NCI-H1436 (cell line): ENCODE measurements at regions not wholly inside any gene's neighbourhood (a gene's known extent, or its start where the extent isn't known, plus 50 kb on each side); places are given as distances from the start of the nearest gene placed in this dataset.

ENCODE experiments used
- DNase-seq: peaks from one replicate; lab custom pipeline; 2025; lab: John Stamatoyannopoulos, UW

DNA sequence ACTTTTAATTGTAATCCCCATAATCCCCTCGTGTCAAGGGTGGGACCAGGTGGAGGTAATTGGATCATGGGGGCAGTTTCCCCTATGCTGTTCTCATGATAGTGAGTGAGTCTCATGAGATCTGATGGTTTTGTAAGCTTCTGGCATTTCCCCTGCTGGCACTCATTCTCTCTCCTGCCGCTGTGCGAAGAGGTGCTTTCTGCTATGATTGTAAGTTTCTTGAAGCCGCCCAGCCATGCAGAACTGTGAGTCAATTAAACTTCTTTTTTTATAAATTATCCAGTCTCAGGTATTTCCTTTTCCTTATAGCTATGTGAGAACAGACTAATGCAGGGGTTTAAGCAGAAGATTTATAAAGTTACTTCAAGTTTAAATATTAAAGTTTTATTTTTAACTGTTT, 655.2 kb downstream of the EPHA4 start:
- no peak for DNase-seq

GRCh38 chr2:220930271-220931076, 641.6 kb downstream of the EPHA4 start:
- no peak for DNase-seq

GRCh38 chr2:220931491-220931890, 640.6 kb downstream of the EPHA4 start:
- DNase-seq, result no peak

- DNase-seq, result no peak
Observed at GRCh38 chr2:220932041-220932440, 640.1 kb downstream of the EPHA4 start.

DNA sequence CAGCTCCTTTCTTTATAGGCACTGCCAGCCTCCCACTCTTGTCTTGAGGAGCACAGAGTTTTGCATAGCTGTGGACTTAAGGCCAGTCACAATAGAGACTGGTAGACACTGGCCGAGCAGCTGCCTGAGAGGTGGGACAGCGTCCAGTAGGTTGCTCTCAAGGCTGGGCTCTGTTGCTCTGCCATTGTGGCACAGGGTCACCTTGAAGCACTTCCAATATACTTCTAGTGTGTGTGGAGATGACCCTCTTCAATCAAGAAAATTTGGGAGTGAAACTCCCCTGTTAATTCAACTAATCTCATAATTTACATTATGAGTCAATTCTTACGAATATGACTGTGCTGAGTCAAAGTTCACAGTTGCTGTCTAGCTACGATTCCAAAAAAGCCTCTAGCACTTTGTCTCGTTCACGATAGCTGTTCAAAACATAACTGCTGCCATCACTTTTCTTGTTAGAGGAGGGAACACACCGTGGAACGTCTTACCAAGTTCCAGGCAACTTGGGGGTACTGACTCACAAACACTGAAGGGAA, 636.2 kb downstream of the EPHA4 start:
- DNase-seq, result no peak

- no peak for DNase-seq
Observed at GRCh38 chr2:220936641-220937197, 635.4 kb downstream of the EPHA4 start.

GRCh38 chr2:220937245-220937644, 634.9 kb downstream of the EPHA4 start:
- DNase-seq, result no peak

GRCh38 chr2:220940646-220941045, 631.5 kb downstream of the EPHA4 start:
- DNase-seq, result no peak

GRCh38 chr2:220941683-220942082, 630.4 kb downstream of the EPHA4 start:
- no peak for DNase-seq

- DNase-seq, result no peak
Observed at GRCh38 chr2:220946552-220946951, 625.6 kb downstream of the EPHA4 start.

DNA sequence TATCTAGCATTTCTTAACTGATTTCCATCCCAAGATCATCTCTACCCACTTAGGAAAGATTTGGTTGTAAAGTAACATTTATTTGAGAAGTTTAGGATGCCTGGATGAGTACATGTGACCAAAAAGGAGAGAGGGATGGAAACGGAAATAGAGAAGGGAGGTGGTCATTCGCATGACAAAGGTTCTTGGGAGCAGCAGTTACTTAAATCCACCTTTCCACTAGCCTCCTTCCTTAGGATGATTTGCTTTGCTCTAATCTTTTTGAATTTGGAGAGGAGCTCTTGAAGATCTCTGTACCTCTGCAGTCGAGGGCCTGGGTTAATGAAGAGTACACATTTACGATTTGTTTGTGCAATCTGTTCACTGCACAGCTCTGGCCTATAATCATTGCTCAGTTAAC, 623.5 kb downstream of the EPHA4 start:
- no peak for DNase-seq

DNA sequence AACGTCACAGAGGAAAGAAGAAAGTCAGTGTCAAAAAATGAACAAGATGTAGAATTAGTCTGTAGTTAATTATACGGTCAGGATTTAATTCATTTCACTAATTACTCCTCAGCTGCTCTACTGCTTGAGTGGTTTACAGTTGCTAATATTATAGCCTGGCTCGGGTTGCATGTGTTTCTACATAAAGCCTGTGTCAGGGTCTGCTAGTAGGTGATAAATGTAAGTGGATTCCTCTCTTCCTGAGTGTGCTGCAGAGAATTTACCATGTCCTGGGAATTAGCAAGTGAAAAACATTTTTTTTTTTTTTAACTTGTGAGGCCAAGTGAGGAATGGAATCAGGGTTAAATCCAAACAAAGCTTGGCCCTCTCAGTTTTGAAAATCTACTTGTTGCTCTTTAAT, 622.6 kb downstream of the EPHA4 start:
- peak; percentile 40 for DNase-seq

DNA sequence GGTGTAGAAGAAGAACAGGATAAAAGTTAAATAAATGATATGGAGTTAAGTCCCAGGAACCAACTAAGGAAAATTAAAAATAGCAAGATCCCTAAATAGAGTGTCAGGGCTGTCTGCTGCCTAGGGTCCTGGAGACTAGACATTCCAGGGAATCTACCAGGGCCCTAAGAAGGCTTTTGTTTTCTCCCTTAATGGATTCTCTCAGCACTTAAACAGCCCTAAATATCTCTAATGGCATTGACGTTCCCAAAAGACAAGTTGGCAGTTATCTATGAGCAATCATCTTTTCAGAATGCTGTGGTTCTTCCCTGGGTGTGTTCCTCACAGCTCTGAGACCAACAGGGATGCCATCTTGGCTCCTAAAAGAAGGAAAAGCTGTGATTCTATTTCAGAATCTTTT, 616.3 kb downstream of the EPHA4 start:
- no peak for DNase-seq

DNA sequence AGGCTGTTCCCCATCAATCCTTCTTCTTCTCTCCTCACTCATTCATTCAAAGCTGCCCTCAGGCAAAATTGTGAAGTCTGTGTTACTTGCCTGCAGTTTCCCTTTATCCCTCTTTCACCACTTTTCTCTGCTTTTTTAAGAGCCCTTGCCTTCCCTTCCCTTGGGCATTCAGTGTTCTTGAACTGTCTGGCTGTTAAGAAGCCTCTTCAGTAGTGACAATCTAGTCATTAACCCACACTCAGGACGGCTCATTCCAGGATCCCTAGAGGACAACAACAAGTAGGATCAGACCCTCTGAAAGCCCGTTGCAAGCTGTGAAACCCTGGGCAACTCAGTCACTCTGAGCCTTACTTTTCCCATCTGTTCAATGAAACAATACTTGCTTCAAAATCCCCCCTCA, 615.7 kb downstream of the EPHA4 start:
- DNase-seq, result peak; percentile 15

GRCh38 chr2:220959391-220959802, 612.7 kb downstream of the EPHA4 start:
- DNase-seq, result no peak

DNA sequence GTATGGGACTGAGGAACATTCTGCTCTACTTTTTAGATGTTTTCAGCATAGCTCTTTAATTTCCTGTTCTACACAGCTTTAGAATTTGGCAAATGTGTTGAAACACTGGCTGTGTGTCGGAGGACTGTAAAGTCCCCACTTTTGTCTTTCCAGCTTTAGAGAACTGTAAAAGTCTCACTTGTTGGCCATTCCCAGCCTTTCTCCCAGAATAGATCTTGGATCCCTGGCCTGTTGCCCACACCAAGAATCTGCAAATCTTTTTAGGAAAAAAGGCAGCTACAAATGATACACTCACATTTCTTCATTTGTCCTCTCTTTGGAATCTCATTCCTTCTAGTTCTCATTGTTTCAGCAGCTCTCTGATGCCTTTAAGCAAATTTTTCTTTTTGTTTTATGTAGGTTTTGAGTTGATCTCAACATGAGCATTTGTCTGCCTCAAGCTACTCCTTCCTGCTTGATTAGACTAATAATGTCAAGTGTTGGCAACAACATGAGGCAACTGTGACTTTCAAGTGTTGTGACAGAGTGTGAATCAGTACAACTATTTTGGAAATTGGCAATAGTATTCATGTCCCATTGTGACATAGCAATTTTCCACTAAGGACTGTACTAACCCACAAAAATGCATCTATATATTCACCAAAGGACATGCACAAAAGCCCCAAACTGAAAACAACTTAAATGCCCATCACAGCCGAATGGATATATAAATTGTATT, 610.8 kb downstream of the EPHA4 start:
- DNase-seq, result no peak

GRCh38 chr2:220962556-220962955, 609.5 kb downstream of the EPHA4 start:
- no peak for DNase-seq

GRCh38 chr2:220963076-220963475, 609.0 kb downstream of the EPHA4 start:
- DNase-seq, result no peak

GRCh38 chr2:220963930-220964329, 608.2 kb downstream of the EPHA4 start:
- no peak for DNase-seq

- DNase-seq, result no peak
Observed at GRCh38 chr2:220966636-220967035, 605.5 kb downstream of the EPHA4 start.

DNA sequence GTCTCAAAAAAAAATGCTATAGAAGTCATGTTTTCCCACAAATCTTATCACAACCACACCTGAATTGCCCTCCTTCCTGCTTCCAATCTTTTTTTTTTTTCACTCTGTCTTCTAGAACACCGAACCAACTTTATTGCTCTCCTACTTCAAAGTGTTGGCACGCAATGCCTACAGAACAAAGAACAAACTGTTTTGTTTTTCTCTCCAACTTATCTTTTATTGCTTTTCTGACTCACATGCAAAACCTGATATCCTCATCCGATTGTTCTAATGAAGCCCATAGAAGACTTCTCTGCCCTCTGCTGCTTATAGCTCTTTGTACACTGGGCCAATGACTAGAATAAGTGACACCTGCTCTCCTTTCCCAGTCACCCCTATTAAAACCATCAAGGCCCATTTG, 602.8 kb downstream of the EPHA4 start:
- no peak for DNase-seq

DNA sequence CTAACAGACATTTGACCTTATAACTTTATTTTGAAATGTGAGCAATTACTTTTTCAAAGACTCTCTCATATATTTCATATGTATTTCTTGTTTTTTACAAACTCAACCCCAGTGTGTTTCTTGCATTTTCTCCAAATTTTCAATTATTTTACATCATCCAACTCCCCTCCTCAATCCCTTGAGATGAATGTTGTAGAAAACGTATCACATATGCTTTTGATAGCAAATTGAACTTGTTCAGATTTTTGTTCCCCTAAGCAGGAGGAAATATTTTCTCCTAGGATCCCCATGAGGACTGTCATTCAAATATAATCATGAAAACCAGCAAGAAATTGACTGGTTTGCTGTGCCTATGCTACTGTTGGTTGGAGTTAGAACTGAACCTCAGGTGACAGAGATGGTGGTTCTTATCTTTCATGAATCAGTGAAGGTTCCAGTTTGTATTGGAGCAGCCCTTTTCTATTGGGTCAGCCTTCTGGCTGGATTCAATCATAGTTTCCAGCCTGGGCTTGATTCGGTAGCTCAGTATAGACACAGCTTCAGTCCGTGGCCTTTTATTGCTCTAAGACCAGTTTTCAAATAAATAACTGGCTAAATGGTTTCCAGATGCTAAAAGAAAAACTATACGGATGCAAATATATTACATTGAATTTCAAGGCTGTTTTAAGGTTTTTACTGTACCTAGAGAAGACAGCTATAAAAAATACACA, 591.0 kb downstream of the EPHA4 start:
- DNase-seq, result no peak
